GM18499 (cell line): ENCODE measurements at regions not wholly inside any gene's neighbourhood (a gene's known extent, or its start where the extent isn't known, plus 50 kb on each side); places are given as distances from the start of the nearest gene placed in this dataset.

ENCODE experiments used
- ATAC-seq: cut with Tn5 transposase; IDR thresholded peaks from one replicate; pipeline ENCODE4 v1.9.1; 2021; ENCODE audit warnings: moderate number of reproducible peaks; ENCODE audit not compliant: insufficient read depth, unreplicated experiment

DNA sequence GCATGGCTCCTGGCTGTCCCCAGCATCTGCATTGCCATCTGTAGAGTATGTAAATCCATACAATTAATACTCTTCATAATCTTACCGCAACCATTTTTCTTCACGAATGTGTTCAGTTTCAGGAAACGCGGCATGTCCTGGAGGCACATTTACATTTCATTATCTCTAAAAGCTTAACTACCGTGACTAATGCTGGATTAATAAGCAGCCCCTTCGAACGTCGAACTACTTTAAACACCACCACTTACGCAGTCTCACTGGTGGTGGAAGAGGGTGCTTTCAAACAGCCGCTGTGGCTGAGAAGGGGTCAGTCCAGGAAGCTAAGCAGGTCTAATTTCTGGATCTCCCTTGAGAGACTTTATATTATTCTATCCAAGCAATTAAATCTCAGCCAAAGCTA lies 85.6 kb downstream of the C5orf15 start:
- ATAC-seq, result no peak

DNA sequence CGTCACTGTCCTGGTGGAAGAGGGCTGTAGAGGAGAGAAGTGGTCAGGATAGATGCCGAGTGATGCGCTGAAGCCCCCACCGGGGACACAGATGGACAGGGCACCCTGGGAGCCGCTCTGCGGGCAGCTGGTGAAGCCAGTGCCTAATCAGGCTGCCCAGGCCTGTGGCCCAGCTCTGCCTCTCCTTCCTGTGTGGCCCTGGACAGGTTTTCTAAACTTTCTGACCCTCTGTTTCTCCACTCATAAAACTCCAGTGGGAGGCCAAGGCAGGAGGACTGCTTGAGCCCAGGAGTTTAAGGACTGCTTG lies 86.1 kb downstream of the C5orf15 start:
- no peak for ATAC-seq

DNA sequence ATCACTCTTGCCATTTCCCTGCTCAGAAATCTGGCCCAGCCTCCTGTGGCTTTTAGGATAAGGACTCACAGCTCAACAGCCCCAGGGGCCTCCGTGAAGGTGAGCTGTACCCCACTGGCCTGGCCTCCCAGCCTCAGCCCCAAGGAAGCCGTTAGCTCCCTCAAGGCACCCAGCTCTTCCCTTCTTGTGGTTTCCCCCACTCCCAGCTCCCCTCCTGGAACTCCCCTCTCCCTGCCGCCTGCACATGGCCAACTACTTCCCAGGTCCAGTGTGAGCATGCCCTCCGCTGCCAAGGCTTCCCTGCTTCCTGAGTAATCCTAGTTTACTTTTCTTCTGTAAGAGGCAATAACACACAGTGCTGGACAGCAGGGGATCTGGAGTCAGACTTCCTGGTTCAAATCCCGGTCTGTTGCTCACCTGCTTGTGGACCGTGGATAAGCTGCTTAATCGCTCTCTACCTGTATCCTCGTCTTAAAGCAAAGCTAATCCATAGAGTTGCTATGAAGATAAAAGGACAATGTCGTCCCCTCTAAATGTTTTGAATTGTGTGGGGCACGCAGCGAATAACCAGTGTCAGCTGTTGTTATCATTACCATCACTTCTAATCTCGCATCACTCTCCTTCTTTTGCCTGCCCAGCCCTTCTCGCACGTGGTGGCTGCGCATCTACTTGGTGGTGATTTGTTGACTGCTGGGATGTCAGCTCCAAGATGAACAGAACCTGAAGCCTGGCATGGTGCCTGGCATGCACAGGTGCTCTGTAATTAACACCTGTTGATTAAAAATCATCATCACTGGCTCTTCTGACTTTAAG lies 86.6 kb downstream of the C5orf15 start:
- ATAC-seq, result no peak

DNA sequence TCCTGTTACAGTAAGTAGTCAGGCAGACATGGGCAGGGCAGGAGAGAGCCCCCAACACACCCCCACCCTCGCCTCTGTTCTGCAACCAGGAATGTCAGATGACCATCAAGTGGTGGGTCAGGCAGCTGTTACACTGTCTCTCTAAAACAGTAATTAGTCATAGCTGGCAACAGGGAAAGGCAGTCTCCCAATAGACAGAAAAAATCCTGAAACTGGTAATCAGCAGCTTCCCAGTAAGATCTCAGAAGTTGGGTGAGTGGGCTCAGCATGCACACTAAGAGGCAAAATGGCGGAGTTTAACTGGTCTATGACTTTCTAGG lies 90.2 kb downstream of the C5orf15 start:
- no peak for ATAC-seq

DNA sequence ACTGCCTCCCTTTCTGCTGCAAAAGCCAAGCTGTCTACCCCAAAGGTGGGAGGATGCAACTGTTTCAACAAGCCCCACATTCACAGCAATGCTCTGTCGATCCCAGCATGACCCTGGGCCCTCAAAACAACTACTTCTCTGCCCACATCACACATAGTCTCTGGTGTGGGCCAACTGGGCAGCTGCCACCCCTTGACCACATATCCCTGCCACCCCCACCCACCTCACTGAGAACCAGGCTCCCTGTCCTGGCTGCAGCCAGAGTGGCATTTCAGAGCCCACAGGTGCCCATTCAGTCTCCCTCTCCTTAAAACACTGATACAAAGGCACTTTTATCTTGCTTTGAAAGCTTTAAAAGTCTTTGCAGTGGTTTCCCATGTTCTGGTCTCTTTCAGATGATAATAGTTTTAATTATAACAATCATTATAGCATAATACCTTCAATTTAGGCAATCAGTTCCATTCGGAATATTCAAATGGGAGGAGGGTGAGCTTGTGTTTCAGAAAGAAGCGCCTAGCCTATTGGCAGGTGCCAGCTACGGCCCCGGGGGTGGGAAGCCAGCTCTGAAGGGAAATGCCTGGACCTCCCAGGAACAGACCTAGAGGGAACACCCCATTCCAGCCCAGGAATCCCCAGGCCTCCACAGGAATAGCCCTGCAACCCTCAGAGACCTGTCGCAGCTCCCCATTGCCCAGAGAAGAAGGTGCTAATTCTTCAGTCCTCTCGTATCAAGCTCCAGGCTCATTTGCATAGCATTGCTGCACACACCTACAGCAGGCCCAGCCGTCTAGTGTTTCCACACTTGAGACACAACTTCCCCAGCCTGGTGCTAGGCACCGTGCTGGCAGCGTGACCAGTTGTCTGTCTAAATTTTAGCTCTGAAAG lies 90.8 kb downstream of the C5orf15 start:
- no peak for ATAC-seq

DNA sequence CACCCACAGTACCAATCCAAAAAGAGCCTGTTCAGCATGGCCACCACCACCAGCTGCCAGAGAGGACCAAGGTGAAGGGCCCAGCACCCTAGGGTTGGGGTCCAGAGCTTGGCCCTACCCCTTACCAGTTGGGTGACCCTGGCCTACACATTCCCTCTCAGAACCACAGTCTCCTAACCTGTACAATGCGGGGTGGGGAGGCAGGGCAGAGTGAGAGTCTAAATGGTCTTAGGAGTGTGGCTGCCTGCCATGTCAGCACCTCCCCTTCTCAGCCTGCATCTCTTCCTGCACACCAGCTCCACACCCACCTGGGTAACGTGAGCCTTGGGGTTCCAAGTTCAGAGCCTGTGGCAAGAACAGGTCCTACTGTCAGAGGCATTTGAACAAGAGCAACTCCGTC lies 92.2 kb downstream of the C5orf15 start:
- ATAC-seq, result no peak

DNA sequence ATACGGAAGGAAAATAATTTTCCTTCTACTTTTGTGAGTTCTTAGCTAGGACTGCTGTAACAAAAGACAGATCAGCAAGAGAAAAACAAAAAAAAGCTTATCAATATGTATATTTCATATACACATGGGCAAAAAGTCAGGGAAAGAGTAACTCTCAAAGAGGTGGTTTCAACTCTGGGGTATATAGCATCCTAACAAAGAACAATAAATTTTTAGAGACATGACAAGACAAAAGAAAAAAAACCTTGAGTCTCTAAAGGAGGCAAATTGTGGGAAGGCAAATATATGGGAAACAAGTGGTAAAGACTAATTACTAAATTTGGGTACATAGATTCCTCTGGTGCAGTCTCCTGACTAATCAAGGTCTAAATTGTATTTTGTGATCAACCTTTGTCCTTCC lies 93.2 kb downstream of the C5orf15 start:
- no peak for ATAC-seq

DNA sequence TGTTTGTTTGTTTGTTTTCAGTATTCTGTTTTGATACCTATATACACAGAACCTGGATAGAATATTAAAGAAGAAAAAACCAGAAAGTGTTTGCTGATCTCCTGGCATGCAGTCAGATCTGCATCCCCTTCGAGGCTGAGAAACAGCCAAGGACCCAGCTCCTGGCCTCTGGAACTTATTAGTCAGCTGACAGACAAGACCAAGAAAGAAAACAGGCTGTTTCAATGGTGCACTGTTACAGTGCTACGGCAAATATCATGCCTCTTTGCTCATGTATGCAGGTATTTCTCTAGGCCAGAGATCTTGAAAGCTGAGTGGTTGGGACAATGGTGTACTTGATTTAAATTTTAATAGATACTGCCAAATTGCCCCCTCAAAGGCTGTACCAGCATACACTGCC lies 95.0 kb downstream of the C5orf15 start:
- no peak for ATAC-seq

DNA sequence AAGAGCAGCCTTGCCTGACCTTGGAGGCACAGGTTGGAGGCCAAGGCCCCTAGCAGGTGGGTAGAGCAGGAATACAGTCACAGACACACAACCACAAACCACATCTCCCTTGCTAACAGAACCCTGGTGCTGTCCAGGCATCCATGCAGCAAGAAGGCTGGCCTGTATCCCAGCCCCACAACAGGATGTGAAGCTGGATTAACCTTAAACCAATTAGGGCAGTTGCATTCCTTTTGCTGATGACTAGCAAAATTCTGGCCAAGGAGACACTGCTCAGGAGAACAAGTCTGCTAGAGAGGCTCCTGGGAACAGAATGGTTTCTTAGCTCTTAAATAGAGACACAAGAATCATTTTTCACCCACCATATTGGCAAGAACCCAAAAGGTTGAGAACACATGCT lies 97.8 kb downstream of the C5orf15 start:
- ATAC-seq, result no peak

DNA sequence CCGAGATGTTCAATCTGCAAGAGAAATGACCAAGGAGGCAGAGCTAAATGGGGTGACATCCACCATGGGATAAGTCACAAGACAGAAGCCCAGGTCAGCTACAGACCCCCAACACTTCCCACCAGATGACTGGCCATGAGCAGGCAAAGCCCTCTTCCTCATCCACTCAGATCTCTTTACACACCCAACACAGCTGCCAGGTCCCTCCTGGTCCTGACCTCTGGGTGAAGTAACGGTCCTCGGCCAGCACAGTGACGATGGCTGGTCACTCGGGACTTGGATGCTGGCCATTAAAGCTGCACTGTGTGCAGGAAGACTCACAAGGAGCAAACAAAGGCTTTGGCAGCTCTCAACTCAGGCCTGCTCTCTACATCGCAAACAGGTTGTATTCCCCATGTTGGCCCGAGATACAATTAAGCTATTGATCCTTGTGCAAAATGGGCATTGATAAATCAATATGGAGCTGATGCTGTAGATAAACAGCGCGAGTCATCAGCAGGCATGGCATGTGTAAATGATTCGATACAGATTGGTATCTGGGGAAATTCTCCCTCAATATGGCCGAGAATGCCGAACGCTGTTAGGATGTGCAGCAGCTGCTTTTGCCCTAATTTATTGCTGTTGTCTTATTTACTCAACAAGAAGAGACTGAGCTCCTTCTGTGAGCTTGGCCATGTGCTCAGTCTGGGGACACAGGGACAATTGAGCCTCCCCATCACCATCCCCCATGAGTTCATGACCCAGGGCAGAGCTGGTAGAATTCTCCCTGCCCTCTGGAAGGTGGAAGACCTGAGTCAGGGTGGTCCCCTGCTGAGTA lies 98.7 kb downstream of the C5orf15 start:
- no peak for ATAC-seq

DNA sequence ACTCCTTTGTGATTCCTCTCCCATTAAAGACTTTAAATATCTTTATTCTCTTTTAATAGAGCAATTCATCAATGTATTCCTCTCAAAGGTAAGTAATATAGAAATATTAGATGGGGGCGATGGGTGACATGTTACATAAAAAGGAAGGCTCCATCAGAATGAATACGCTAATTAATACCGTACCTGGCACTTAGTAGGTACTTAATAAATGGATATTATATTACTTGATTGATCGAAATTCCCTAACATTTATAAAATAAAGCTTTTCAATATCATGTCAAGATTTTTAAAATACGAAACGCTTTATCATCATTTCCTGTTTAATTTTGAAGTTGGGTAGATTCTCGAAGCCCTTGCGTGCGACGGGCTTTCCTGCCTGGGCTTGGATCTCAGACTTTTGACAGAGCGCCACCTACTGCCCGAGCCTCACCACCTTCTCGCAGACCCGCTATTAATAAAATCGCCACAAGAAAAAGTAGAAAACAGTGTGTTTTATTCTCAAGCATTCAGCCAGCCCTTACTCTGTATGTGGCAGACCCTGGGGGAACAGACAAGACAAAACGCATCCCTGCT lies 99.4 kb downstream of the C5orf15 start:
- no peak for ATAC-seq

DNA sequence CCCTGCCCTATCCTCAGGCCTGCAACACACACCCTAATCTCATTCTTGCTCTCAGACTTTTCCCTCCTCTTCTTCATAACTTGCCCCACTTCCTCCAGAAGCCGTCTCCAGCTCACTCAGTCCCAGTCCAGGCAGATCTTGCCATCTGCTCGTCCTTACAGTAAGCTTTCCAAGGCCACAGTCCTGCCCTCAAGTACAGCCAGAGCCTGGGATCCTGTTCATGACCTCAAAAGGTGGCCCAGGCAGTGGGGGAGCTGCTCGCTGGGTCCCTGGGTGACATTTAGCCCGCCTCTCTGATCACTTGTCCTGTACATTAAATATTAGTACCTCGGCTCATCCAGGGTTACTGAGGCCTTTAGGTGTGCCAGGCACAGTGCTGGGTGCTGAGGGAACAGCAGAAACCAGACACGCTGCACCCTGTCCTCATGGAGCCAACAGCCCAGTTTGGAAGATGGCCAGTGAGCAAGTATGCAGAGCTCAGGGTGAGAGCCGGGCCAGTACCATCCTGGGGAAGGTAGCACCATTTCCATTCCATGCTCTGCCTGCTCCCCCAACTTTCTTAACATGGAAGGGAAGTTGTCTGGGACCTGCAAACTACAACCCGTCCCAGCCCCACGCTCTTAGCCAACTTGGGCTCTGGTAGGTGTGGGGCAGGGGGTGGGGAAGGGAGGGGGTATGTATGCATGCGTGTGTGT lies 100.4 kb downstream of the C5orf15 start:
- ATAC-seq, result no peak

DNA sequence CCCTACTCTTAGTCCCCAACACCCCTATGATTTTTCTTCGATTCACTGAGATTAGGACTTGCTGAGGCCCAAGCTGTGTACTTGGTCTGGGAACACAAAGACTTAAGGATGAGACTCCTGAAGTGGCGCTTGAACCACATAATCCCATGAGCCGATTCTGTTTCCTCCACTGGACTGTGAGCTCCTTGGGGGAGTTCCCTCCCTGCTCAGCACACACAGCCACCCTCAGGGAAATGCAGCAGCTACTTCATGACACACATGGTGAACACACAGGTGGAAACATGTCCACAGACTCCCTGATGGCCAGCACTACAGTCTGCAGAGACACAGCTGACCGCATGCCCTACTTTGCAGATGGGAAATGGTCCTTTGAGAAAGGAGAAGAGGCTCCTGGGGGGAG lies 101.1 kb downstream of the C5orf15 start:
- ATAC-seq, result no peak

DNA sequence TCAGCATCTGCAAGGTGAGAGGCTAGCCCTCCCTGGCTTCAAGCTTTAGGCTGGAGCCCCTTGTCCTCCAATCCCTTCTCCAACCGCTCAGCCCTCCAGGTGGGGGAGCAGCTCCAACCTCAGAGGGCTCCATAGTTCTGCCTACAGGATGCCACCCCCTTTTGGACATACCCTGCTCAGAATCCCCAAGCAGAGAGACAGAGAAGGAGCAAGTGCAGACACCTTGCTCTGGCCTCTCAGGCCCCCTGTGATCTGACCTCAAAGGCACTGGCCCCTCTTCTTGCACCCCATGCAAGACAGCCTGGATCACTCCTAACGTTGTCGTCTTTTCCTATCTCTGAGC lies 101.6 kb downstream of the C5orf15 start:
- ATAC-seq, result no peak

DNA sequence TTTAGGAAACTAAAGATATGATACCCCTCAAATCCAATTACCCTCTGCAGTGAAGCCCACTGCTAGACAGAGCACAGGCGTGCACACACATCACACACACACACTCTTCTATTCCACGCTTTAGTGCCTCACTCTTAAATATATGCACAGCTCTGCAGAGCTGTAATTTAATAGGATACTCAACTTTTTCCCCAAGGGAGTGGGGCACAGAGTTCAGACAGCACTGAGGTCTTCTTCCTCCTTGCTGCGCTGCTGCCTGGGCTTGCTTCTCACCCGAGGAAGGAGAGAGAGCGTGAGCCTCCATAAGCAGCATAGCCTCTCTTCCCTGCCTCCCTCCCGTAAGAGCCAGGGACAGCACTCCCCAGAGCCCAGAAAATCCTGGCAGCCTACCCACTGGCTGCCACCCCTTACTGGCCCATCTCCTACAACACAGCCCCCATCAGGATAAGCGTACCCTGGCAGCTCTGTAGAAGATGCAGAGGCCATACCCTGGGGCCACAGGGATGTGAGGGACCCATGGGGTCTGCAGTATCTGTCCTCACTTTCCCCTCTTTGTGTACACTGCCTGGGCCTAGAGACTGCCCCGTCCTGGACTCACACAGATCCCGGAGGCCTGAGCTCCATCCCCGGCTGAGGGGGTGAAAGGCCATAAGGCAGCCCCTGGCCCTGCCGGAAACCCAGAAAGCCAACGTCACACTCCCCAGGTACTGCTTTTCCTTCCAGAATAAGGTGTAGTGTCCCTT lies 102.1 kb downstream of the C5orf15 start:
- no peak for ATAC-seq

DNA sequence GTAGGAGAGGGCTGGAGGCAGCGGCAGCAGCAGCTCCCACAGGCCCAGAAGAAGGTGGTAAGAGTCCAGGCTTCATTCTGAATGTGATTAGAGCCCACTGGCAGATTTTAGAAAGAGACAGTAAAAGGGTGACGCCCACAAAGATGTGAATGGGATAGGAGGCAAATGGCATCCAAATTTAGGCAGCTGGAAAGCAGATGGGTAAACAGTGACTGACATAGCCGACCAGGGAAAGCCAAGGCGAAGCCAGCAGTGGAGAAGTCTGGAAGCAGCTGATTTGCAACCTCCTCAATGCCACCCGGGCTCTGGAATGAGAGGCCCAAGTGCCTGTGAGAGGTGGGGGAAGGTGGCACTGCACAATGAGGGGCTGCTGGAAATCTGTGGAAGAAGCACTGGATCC lies 103.3 kb downstream of the C5orf15 start:
- no peak for ATAC-seq

DNA sequence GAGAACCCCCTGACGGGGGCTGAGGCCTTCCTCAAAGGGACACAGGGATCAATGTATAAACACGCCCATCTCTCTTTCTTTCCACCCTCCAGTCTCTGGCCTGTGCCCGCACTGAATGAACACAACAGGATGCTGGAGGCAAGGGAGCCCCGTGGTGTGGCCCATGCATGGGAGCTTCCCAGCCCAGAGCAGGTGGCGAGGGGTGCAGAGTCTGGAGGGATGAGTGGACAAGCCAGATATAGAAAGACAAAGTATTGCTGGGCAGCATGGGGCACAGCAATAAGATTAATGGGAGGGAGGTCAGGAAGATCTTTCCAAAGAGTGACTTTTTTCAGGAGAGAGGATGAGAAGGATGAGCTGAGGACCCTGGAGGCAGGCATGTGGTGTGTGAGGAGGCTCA lies 103.7 kb downstream of the C5orf15 start:
- ATAC-seq, result no peak

DNA sequence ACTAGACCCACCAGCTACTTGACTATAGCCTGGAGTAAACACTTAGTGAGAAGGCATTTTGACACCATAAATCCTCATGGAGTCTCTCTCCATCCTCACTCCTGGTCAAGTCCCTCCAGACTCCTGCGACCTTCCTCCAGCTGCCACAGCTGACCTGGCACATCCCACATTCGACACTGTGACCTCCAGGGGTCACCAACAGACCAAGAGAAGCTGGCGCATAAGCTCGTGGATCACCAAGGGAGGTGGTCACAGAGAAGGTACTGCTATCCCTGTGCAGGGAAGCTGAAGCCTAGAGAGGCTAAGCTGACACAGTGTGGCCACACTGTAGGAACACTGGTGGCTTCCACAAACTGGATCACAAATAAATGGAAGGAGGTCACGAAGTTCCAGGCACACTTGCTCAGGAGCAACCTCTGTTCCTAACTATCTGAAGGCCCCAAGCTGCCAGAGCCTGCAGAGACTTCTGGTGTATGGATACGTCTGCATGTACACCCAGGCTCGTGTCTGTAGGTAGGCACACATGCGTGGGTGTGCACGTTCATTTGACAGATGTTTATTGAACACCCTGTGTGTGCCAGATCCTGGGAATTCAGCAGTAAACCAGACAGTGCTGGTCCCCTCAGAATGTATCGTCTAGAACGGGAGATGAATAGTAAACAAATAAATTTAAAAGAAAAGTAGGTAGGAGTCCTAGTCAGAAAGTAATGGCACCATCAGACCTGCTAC lies 104.4 kb downstream of the C5orf15 start:
- no peak for ATAC-seq

DNA sequence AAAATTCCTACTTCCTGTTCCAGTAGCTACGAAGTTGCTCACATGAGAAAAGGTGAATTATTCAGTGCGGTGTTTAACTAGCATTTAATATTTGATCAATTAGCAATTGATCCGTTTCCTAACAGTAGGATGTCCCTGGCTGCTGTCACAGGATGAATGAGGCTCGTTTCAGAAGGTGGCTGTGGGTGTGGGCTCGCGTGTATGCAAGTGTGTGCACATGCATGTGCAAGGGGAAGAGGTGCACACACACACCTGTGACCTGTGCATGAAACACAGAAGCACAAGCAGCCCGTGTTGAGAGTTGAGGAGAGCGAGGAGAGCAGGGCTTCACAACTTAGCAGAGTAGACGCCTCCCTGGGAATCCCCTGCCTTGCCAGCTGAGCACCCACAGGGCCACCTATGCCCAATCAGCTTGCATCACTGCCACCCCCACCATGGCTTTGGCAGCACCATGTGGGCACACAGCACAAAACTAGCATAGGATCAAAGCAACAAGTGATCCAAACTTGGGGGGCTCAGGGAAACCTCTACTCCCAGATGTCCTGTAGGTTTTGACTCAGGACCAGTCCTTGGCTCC lies 107.2 kb downstream of the C5orf15 start:
- ATAC-seq, result no peak
